ENCODE measurements at regions not wholly inside any gene's neighbourhood (a gene's known extent, or its start where the extent isn't known, plus 50 kb on each side); places are given as distances from the start of the nearest gene placed in this dataset.

DNA sequence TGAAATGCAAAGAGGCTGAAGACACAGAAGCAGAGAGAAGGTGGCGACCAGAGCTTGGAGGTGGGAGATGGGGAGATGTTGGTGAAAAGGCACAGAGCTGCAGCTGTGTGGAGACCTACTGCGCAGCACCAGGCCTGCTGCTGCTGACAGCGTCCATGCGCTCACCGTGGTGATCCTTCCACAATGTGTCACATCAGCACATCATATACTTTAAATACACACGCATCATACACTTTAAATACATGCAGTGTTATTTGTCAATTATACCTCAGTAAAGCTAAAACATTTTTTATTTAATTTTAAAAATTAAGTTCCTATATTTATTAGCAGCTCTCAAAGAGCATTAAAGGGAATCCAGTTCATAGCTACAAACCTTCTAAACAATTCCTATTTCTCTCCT is 200.9 kb downstream of the TTLL2 start:
- TF ChIP-seq, protein P1, sequence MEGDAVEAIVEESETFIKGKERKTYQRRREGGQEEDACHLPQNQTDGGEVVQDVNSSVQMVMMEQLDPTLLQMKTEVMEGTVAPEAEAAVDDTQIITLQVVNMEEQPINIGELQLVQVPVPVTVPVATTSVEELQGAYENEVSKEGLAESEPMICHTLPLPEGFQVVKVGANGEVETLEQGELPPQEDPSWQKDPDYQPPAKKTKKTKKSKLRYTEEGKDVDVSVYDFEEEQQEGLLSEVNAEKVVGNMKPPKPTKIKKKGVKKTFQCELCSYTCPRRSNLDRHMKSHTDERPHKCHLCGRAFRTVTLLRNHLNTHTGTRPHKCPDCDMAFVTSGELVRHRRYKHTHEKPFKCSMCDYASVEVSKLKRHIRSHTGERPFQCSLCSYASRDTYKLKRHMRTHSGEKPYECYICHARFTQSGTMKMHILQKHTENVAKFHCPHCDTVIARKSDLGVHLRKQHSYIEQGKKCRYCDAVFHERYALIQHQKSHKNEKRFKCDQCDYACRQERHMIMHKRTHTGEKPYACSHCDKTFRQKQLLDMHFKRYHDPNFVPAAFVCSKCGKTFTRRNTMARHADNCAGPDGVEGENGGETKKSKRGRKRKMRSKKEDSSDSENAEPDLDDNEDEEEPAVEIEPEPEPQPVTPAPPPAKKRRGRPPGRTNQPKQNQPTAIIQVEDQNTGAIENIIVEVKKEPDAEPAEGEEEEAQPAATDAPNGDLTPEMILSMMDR (conservative IDR thresholded peaks at IDR 0.05; ENCODE audit: low read depth, low read length), result no peak
- TF ChIP-seq EZH2 (IDR thresholded peaks at IDR 0.05; ENCODE audit: low read length, unreplicated experiment) (no peak), EZH2phosphoT487 (IDR thresholded peaks at IDR 0.05; ENCODE audit: borderline replicate concordance, low read length) (no peak)
